HG02884 (cell line): ENCODE measurements at regions not wholly inside any gene's neighbourhood (a gene's known extent, or its start where the extent isn't known, plus 50 kb on each side); places are given as distances from the start of the nearest gene placed in this dataset.
"Not testable (repeated sequence)": the region's sequence is repeated elsewhere in the genome, so short reads cannot be mapped to it uniquely, and the experiment has no call there.

Experiments used
- ATAC-seq: cut with Tn5 transposase; IDR thresholded peaks from one replicate; pipeline ENCODE4 v1.9.1; 2021; ENCODE audit warnings: mild to moderate bottlenecking, moderate library complexity; ENCODE audit not compliant: unreplicated experiment

- not testable (repeated sequence) for ATAC-seq
Measured at GRCh38 chr2:89795530-89795929, 1104.1 kb downstream of the RPIA start.

- ATAC-seq = no peak
Measured at GRCh38 chr2:89797320-89798038, 1106.0 kb downstream of the RPIA start.

- not testable (repeated sequence) for ATAC-seq
Measured at GRCh38 chr2:89801207-89801606, 1109.7 kb downstream of the RPIA start.

GRCh38 chr2:89806363-89806762, 1114.9 kb downstream of the RPIA start:
- ATAC-seq = not testable (repeated sequence)

GRCh38 chr2:89811295-89811694, 1119.8 kb downstream of the RPIA start:
- no peak for ATAC-seq

GRCh38 chr2:89811910-89812309, 1120.4 kb downstream of the RPIA start:
- not testable (repeated sequence) for ATAC-seq

GRCh38 chr2:89814359-89814758, 1122.9 kb downstream of the RPIA start:
- not testable (repeated sequence) for ATAC-seq

- ATAC-seq = no peak
Measured at GRCh38 chr2:89818873-89819272, 1127.4 kb downstream of the RPIA start.

GRCh38 chr2:89819809-89820208, 1128.3 kb downstream of the RPIA start:
- no peak for ATAC-seq

- ATAC-seq = no peak
Measured at GRCh38 chr2:89820248-89820647, 1128.8 kb downstream of the RPIA start.

- ATAC-seq = no peak
Measured at GRCh38 chr2:89821455-89821945, 1130.0 kb downstream of the RPIA start.

GRCh38 chr2:89822342-89822741, 1130.9 kb downstream of the RPIA start:
- ATAC-seq = not testable (repeated sequence)

GRCh38 chr2:89823556-89823955, 1132.1 kb downstream of the RPIA start:
- no peak for ATAC-seq

GRCh38 chr2:89825034-89825433, 1133.6 kb downstream of the RPIA start:
- ATAC-seq = no peak

GRCh38 chr2:89826741-89827140, 1135.3 kb downstream of the RPIA start:
- ATAC-seq = not testable (repeated sequence)

GRCh38 chr2:89827829-89828228, 1136.4 kb downstream of the RPIA start:
- not testable (repeated sequence) for ATAC-seq

- not testable (repeated sequence) for ATAC-seq
Measured at GRCh38 chr2:89828416-89828815, 1136.9 kb downstream of the RPIA start.

GRCh38 chr2:89828961-89829631, 1137.6 kb downstream of the RPIA start:
- not testable (repeated sequence) for ATAC-seq

- ATAC-seq = no peak
Measured at GRCh38 chr2:89829828-89830227, 1138.4 kb downstream of the RPIA start.

- not testable (repeated sequence) for ATAC-seq
Measured at GRCh38 chr2:89830341-89831218, 1139.1 kb downstream of the RPIA start.
